A673 (cell line): ENCODE measurements at regions not wholly inside any gene's neighbourhood (a gene's known extent, or its start where the extent isn't known, plus 50 kb on each side); places are given as distances from the start of the nearest gene placed in this dataset.

ENCODE experiments used
- EZH2 ChIP-seq: fragments of 200-600 bp; sonication (generic); IDR thresholded peaks from 2 replicates; pipeline ENCODE4 v1.6.1; 2017; ENCODE audit warnings: borderline replicate concordance, low read depth, mild to moderate bottlenecking, mixed read lengths, antibody characterized with exemption, low read length; ENCODE audit not compliant: poor library complexity, severe bottlenecking
- TF ChIP-seq, protein P1 (sequence below): fragments of 300-800, 200-600 bp; sonication (generic); conservative IDR thresholded peaks from 2 replicates; pipeline ENCODE4 v1.5.1; 2017; ENCODE audit warnings: low read depth, mild to moderate bottlenecking, antibody characterized with exemption, low read length, moderate library complexity, mixed read lengths

DNA sequence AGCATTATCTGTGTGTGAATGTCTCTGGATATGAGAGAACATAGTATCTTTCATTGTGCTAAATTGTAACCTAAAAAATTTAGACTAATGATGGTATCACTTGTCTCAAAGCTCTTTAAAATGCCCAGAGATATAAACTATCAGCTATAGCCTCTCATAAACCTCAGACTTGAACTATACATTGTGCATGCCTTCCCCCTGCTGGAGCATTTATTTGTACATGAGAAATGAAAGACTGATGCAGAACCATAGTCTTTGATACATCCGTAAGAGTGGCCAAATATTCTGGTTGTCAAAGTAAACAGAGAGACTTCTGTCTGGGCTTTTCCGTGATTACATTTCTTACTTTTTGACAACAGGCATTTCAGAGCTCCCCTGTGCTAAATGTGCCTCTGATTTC, 71.9 kb upstream of the CCDC68 start:
- TF ChIP-seq, protein P1, sequence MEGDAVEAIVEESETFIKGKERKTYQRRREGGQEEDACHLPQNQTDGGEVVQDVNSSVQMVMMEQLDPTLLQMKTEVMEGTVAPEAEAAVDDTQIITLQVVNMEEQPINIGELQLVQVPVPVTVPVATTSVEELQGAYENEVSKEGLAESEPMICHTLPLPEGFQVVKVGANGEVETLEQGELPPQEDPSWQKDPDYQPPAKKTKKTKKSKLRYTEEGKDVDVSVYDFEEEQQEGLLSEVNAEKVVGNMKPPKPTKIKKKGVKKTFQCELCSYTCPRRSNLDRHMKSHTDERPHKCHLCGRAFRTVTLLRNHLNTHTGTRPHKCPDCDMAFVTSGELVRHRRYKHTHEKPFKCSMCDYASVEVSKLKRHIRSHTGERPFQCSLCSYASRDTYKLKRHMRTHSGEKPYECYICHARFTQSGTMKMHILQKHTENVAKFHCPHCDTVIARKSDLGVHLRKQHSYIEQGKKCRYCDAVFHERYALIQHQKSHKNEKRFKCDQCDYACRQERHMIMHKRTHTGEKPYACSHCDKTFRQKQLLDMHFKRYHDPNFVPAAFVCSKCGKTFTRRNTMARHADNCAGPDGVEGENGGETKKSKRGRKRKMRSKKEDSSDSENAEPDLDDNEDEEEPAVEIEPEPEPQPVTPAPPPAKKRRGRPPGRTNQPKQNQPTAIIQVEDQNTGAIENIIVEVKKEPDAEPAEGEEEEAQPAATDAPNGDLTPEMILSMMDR: 0 out of 2 replicates have a peak, but pooled peaks have one; percentile 14
- TF ChIP-seq EZH2: no peak
